Astrocyte of the cerebellum (primary cell): ENCODE measurements at regions not wholly inside any gene's neighbourhood (a gene's known extent, or its start where the extent isn't known, plus 50 kb on each side); places are given as distances from the start of the nearest gene placed in this dataset.

ENCODE experiments used
- DNase-seq: peaks from one replicate; pipeline ENCODE4 v3.0.0-alpha.2; 2011; ENCODE audit warnings: low read depth
- H3K4me3 ChIP-seq: 2 replicates; pipeline ENCODE4 v1.5.1; 2011; ENCODE audit warnings: mild to moderate bottlenecking, low read depth, low read length, moderate library complexity
- in situ Hi-C: cut with HindIII; loops from 2 replicates; pipeline ENCODE4 v1.10.0; 2017; ENCODE audit warnings: low sequenced_read_pairs
- TF ChIP-seq, protein P1 (sequence below): IDR thresholded peaks from 2 replicates; pipeline ENCODE4 v1.5.1; 2012; ENCODE audit warnings: low read length, low read depth, moderate library complexity, mild to moderate bottlenecking; ENCODE audit errors: missing control alignments

DNA sequence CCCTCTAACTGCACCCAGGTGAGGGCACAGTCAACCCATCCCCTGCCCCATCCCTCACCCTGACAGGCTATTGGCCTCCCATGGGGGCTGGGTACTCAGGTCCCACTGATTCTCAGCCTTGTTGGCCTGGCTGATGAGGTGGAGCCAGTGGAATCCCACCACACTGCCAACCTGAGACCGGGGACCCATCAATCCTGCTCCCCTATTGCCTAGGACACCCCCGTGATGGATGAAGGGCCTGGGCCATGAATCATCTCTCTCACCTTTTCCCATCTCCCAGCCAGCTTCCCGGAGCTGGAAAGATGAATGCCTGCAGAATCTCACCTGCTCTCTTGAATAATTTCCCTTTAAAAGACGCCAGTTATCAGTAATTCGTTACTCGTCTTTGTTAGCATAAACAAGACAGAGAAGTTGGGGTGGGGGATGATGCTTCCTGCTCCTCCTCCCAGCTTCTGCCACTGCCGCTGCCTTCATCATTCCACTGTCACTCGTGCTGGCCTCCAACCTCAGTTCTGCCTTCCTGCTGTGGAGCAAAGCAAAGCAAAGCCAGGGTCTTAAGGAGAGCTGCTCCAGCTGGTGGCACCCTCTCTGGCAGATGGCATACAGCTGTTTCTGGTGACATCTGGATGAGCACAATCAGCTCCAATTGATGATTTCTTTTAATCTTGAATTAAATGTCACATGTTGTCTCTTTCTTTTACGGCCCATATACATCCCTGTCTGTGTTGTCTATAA lies 204.0 kb upstream of the NECTIN1 start:
- H3K4me3 ChIP-seq, result no peak overlapping the region
- TF ChIP-seq, protein P1, sequence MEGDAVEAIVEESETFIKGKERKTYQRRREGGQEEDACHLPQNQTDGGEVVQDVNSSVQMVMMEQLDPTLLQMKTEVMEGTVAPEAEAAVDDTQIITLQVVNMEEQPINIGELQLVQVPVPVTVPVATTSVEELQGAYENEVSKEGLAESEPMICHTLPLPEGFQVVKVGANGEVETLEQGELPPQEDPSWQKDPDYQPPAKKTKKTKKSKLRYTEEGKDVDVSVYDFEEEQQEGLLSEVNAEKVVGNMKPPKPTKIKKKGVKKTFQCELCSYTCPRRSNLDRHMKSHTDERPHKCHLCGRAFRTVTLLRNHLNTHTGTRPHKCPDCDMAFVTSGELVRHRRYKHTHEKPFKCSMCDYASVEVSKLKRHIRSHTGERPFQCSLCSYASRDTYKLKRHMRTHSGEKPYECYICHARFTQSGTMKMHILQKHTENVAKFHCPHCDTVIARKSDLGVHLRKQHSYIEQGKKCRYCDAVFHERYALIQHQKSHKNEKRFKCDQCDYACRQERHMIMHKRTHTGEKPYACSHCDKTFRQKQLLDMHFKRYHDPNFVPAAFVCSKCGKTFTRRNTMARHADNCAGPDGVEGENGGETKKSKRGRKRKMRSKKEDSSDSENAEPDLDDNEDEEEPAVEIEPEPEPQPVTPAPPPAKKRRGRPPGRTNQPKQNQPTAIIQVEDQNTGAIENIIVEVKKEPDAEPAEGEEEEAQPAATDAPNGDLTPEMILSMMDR, result no peak
- in situ Hi-C loops, result no loop called here
- DNase-seq, result no peak

DNA sequence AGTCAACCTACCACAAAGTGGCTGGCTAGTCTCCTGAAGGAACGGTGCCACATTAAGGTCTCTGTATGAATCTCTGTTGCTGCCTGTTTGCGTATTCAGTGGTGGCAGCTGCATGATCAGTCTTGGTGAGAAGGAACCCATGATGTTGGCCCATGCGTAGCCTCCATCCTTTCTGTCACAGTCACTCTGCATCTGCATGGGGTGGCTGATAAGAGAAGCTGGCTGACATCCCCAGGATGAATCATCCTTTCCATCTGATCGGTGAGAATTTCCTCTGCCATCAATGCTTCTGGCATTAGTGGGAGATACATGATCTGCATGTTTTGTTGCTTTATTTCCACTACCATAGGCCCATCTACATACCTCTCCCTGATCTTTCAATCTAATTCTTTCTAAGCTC lies 199.0 kb upstream of the NECTIN1 start:
- no peak for DNase-seq
- no peak overlapping the region for H3K4me3 ChIP-seq
- TF ChIP-seq, protein P1, result no peak
- in situ Hi-C loops, result no loop called here

DNA sequence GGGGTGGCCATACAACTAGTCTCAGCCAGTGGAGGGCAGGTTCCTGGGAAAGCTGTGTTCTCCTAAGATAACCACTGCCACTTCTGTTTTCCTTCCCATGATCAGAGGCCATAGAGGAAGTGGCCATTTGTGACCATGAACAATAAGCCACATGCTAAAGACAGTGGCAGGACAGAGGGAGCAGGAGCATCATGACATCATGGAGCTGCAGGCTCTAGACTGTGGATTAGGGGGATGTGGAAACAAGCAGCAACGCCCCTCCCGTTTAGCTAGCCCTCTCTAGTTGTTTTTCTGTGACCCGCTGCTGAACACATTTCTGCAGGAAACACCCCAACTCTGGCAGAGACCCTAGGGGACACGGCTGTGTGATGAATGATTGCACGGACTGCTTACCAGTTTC lies 195.0 kb upstream of the NECTIN1 start:
- TF ChIP-seq, protein P1, result no peak
- no peak for DNase-seq
- H3K4me3 ChIP-seq, result no peak overlapping the region
- in situ Hi-C loops, result no loop called here

DNA sequence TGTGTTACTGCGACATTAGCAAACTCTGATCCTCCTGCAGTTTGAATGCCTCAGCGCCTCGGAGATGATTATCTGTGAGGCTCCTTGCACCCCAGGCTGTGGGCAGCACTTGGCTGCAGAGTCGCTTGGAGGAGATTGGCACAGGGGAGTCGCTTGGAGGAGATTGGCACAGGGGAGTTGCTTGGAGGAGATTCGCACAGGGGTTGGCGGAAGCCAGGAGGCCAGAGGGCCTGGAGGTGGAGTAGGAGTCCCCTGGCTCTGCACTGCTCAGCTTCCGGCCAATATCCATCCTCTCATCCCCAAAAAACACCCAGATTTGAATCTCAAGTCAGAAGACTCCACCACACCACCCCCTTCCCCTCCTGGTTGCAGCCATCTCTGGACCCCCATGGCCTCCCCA lies 192.6 kb upstream of the NECTIN1 start:
- H3K4me3 ChIP-seq, result no peak overlapping the region
- DNase-seq, result no peak
- in situ Hi-C loops, result no loop called here
- TF ChIP-seq, protein P1, result no peak

DNA sequence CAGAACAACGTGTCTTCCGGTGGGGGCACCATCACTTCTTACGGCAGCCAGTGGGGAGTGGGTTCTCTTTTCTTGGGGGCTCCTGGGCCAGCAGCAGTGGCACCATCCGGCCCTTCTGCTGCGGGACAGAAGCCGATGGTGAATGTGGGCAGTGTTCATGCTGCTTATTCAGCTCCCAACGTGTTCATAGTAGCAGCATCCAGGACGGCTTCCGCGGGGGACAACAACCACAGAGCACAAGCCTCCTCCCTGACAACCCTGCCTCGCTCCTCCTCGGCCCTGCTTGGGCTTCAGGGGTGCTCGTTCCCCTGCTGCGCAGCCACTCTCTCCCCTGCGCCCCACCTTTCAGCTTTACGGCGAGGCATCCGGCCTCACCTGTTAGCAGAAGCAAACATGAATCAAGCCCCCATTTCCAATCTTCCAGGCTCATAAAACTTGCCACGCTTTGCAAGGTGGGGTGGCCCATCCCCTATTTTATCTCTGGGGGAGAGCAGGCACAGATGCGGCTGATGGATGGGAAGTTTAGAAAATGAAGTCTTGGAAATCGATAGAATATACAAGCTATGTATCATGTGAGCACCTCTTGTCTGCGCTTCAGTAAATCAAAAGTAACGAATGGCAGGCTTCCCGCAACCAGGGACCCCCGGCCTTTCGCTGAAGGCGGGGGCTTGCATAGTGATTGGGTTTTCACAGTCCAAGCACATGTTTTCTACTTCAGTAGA lies 191.8 kb upstream of the NECTIN1 start:
- in situ Hi-C loops, result no loop called here
- DNase-seq, result no peak
- TF ChIP-seq, protein P1, result no peak
- no peak overlapping the region for H3K4me3 ChIP-seq

DNA sequence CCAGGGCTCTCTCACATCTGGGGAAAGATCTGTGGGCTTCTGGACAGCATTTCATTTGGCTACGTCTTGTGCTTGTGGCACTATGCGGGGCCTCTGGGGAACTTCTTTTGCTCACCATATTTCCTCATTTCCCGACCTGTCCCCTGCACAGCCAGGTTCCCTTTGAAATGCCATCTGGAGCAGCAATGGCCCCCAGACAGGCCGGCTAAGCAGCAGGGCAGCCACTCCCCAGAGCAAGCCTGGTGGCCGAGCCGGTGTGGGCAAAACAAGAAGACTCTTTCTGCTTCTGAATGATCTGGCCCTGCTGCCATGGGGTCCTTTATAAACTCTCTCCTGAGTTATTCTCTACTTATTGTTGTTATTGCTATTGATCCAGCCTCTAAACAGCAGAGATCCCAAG lies 190.7 kb upstream of the NECTIN1 start:
- no peak overlapping the region for H3K4me3 ChIP-seq
- TF ChIP-seq, protein P1, result no peak
- no peak for DNase-seq
- in situ Hi-C loops, result no loop called here
